GM18517 (cell line): ENCODE measurements at regions not wholly inside any gene's neighbourhood (a gene's known extent, or its start where the extent isn't known, plus 50 kb on each side); places are given as distances from the start of the nearest gene placed in this dataset.

Source experiments
- ATAC-seq: cut with Tn5 transposase; IDR thresholded peaks from one replicate; pipeline ENCODE4 v1.9.1; 2021; ENCODE audit warnings: mild to moderate bottlenecking, moderate library complexity; ENCODE audit not compliant: unreplicated experiment

DNA sequence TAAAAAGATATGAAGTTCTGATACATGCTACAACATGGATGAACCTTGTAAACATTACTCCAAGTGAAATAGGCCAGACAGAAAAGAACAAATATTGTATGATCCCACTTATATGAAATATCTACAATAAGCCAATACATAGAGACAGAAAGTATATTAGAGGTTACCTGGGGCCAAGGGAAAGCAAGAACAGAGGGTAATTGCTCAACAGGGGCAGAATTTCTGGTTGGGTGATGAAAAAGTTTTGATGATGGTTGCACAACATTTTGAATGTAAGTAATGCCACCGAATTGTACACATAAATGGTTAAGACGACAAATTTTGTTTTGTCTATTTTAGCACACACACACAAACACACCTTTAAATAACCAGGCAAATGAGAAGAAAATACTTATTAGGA is 268.4 kb downstream of the FOXO1 start:
- no peak for ATAC-seq

DNA sequence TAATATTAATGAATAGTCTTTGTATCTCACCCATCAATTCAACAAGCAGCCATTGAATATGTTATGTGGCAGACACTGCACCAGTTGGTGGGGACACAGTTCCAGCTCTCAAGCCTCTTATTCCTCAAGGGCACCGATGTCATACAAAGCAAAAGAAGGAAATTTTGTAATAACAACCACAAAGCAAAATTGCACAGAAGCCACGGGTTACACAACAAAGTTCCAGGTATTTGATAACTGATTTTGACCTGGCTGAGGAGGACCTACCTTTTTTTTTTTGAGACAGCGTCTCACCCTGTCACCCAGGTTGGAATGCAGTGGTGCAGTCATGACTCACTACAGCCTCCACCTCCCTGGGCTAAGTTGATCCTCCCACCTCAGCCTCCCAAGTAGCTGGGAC is 266.7 kb downstream of the FOXO1 start:
- no peak for ATAC-seq

DNA sequence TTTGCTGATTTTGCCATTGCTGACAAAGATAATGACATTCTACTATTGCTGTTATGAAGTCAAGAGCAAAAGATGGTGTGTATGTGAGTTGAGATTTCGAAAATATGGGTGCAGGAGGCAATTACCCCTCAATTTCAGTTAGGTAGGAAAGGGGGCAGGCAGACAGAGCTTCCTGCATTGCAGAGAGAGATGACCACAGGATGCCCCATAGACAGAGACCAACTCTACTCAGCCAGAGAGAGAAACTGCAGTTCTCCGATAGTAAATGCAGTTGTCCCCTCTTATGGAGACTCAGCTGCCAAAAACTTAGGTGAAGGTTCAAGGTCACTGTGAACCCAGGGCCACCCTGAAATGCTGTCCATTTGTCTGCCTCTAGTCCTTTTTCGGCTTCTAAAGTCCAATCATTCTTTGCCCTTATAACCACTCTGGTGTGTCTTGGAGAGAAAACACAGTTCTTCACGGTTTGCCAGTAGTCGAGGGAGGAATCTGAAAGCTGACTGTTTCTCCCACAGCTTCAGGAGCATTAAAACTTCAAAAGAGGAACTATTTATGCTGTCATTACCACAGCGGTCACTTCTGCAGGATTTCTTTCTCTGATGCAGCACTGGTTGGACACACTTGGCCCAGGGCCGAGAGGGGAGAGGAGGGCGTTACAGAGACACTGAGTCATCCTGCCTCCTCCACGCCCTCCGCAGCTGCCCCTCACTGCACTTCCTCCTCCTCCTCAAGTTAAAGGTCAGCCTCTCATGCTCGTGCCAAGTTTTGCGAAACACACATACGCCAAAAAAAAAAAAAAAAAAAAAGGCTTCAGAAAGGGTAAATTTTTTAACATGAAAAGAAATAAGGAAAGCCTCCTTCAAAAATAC is 264.3 kb downstream of the FOXO1 start:
- peak; percentile 87 for ATAC-seq

DNA sequence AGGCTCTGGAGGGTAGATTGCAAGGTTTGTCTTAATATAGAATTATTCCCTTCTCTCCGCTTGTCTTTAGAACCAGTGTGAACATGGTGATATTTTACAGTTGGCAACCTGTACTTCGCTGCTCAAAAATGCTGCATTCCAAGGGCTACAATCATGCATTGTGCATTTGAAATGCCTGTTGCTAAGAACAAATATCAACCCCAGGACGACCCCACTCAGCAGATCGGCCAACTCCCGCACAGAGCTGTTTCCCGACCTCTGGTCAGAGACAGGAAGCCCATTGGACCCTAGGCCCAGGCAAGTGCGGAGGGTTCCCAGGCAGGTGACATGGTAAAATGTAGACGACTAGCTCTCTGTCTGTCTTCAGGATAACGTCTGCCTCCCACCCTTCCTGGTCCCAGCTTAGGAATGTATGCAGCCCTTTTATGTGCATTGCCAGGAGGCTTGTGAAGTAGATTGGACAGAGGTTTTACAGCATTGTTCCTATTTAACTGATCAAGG is 263.5 kb downstream of the FOXO1 start:
- ATAC-seq: no peak

DNA sequence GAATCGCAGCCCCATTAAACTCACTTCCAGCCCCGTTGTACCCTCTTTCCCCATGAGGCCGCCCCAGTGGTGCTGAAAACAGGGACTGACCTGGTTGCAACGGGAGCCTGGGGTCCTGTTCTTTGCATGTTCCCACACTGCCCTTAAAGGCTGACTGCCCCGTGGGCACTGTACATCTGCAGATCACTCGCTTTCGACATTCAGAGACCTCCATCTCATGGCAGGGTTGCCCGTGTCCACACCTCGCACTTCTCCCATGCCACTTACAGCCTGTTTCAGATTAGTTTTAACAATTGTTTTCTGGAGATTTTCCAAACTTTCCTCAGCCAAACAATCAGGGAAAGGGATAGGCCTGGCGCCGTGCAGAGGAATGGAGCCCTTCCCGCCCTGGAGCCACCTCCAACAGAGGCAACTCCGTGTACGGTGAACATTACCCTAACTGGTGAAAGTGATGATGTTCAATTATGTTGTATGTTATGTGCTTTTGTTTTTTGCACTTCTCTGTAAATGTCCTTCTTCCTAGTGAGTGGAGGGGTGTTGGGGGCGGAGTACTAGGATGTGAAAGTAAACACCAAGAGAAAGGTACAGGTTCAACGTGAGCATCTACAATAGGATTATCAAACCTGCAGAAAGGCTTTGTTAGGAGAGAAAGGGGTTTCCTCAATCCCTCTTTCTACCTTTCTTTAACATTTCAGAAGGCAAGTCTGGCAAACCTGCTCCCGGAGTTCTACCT is 262.8 kb downstream of the FOXO1 start:
- no peak for ATAC-seq

DNA sequence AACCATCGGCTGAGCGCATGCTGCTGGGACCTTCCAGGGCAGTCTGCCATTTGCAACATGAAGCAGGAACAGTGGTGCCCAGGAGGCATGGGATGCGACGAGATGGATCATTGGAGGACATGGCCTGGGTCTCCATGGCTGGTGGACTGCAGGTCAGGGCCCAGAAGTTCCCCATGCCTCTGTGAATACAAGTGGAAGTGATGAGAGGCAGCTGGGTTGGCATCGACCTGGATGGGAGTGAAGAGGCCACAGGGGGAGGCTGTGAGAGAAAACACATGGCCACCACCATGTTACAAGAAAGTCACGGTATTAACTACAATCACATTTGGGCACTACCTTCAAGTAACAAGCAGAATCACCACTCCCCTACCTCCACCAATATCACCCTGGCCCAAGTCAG is 262.0 kb downstream of the FOXO1 start:
- ATAC-seq: no peak

DNA sequence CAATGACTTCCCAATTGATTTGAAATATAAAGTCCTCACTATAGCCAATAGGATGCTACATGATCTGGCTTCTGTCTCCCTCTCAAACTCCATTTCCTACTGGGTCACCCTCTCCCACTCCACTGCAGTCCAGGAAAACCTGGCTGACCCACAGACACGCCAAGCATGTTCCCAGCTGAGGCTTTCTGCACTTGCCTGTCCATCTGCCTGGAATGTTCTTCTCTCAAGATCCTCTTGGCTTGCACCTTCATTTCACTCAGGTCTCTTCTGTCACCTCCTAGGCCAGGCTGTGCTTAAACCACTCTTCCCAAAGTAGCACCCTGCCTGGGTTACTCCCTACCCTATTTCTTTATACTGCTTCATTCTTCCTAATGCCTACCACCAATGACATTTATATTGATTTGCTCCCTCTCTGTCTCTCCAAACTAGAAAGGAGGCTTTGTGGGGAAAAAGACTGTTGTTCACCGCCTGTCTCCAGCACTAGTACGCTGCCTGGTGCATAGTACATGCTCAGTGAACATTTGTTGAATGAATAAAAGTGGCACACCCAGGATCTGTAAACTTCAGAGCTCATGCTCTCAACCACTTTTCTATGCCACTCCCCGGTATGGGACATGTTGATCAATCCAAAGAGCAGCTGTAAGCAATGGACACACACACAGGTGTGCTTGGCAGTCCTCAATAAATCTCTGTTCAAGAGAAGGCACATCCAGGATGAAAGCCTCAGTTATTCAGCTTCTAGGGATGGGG is 261.3 kb downstream of the FOXO1 start:
- ATAC-seq: no peak

GRCh38 chr13:40406405-40407120 is 259.9 kb downstream of the FOXO1 start:
- ATAC-seq: no peak

GRCh38 chr13:40407567-40407966 is 258.9 kb downstream of the FOXO1 start:
- ATAC-seq: no peak

GRCh38 chr13:40408602-40409001 is 257.8 kb downstream of the FOXO1 start:
- no peak for ATAC-seq

- ATAC-seq: no peak
Measured at GRCh38 chr13:40409278-40409677, 257.2 kb downstream of the FOXO1 start.

DNA sequence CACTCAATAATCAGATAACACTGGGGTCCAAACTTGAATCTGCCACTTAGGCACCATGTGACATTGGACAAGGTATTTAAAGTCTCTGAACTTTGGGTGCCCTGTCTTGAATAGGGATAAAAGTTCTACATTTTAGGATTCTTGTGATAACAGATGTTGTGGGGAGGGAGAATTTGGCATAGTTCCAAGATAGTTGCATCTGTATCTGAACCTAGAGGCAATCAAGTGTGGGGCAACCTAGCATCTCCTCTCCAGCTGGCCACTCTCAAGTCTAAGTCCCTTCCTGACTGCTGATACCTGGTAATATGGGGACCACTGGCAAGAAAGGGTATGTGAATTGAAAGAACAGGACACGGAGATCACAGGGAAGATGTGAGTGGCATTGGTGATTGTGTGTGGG is 256.1 kb downstream of the FOXO1 start:
- ATAC-seq: no peak

GRCh38 chr13:40420160-40420740 is 246.2 kb downstream of the FOXO1 start:
- ATAC-seq: no peak

DNA sequence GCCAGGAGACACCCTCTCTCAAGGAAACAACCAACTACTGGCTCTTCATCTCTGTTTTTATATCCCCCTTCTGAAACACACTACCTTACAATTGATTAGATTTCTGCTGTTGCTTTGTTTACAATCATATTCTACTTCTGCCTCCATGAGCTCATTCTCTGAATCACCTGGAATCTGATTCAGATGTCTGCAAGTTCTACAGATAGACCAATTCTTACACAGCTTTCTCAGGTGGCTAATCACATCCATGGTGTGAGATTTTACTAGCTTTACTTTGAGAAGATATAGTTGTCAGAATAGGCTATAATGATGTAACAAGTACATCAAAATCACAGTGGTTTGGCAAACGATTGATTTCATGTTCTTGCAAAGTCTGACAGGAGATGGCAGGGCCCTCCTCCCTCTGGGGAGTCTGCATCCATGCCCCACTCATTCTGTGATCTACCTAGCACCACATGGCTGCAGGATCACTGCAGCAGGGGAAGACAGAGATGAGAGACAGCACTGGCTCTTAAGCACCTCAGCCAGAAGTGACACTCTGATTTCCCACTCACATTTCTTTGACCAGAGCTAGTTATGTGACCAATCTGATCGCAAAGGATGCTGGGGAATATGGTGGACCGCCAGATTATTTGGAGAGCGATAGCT is 243.7 kb downstream of the FOXO1 start:
- no peak for ATAC-seq

- no peak for ATAC-seq
Measured at GRCh38 chr13:40428354-40428753, 238.1 kb downstream of the FOXO1 start.

DNA sequence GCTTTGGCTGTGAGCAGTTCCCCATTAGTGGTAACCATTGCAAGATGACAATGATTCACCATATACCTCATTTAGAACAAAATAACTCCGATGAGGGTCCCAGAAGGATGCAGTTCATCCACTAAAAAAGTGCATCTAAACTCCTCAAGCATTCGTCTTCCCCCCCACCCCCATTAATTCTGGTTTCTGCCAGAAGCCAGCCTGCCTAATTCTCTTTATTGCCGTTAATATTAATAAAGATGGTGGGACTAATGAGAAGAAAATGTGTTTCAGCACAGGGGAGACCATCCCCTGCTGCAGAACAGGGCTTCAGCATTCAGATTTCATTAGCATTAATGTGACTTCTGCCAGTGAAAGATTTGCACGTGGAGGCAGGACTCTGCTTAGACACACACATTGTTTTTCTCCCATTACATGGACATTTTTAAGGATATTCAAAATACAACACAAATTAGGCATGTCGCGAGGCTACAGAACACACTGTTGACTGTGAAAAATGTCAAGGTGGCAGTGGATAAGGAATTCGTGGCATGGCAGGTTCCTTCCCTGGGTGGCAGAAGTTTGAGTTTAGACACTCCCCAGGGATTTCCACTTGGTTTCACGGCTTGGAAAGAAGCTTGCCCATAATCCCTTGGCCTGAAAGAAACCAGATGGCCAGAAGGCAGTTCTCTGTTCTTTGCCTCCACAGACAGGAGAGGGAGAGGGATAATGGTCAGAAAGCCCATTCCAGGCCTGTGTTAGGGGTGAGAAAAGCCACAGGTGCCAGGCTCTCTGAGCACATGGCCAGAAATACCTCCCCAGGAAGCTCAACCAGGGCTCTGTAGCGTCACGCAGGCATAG is 236.5 kb downstream of the FOXO1 start:
- ATAC-seq: no peak

GRCh38 chr13:40432018-40432978 is 234.1 kb downstream of the FOXO1 start:
- ATAC-seq: peak; percentile 74

DNA sequence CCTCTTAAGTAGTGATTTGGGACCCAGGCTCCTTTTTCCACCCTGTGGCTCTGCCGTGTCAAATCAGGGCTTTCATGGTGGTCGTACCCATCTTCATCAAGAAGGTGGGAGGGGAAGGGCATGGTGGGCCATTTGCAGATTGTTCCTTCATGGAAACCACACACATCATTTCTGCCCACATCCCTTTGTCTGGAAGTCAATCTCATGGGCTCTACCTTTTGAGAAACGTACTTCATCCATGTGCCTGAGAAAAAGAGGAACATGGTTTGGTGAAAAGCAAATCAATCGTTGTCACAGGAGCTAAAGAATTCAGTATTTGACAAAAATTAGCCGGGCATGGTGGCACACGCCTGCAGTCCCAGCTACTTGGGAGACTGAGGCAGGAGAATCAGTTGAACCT is 233.4 kb downstream of the FOXO1 start:
- no peak for ATAC-seq
